ENCODE measurements at regions not wholly inside any gene's neighbourhood (a gene's known extent, or its start where the extent isn't known, plus 50 kb on each side); places are given as distances from the start of the nearest gene placed in this dataset.

GRCh38 chr14:94977016-94977415, 180.3 kb downstream of the DICER1 start:
- no peaks in the 10 kb centered on the region for H3K36me3 ChIP-seq (ENCODE audit: control insufficient read depth, insufficient read depth, low read length)
- TF ChIP-seq POLR2AphosphoS5 (IDR thresholded peaks at IDR 0.05; ENCODE audit: low read depth, low read length) = no peak
- TF ChIP-seq SIN3A (IDR thresholded peaks at IDR 0.05; ENCODE audit: borderline replicate concordance, insufficient read depth, low read depth, low read length) = no peak
- TF ChIP-seq REST (IDR thresholded peaks at IDR 0.05; ENCODE audit: insufficient read depth in 1 of 2, low read depth in 2 of 2, low read length in 1 of 2) = no peak
- TF ChIP-seq CTCF (IDR thresholded peaks at IDR 0.05) = no peak
- TF ChIP-seq TCF7L2 (IDR thresholded peaks at IDR 0.05; ENCODE audit: low read depth, low read length) = no peak
- in situ Hi-C loops (cut with HindIII; ENCODE audit: low pct_unique_long_range_greater_than_20kb, low sequenced_read_pairs) (no loop called here), intact Hi-C loops (cut with micrococcal nuclease; ENCODE audit: unreplicated experiment) (no loop called here)
- no peak overlapping the region for H3K27ac ChIP-seq (ENCODE audit: low read length)
- DNase-seq (ENCODE audit: low read depth, low spot score) = no peak
- no TSS peak for BruUV-seq (replicated peaks)
- ATAC-seq = no peak
- no peak overlapping the region for H3K4me3 ChIP-seq (ENCODE audit: low read depth in 2 of 2, low read length in 2 of 2)
- ChIA-PET CTCF (no interaction called here), POLR2A (interaction anchor here (0.6 kb wide), 1 partner anchor 129 kb away, joined by 3 read pairs; no protein-coding TSS in a partner anchor)
- H3K9me3 ChIP-seq (ENCODE audit: control insufficient read depth, insufficient read depth, low read depth, low read length) = no peaks in the 10 kb centered on the region
- H3K27me3 ChIP-seq (ENCODE audit: control insufficient read depth, insufficient read depth, low read length) = peaks cover 8% of the 10 kb centered on the region
- no peaks in the 10 kb centered on the region for H3K4me1 ChIP-seq (ENCODE audit: control insufficient read depth, insufficient read depth, low read length)

GRCh38 chr14:94975366-94975765, 182.0 kb downstream of the DICER1 start:
- no TSS peak for BruUV-seq (replicated peaks)
- H3K27me3 ChIP-seq (ENCODE audit: control insufficient read depth, insufficient read depth, low read length) = peaks cover 5% of the 10 kb centered on the region
- DNase-seq (ENCODE audit: low read depth, low spot score) (no peak), ATAC-seq (no peak)
- in situ Hi-C loops (cut with HindIII; ENCODE audit: low pct_unique_long_range_greater_than_20kb, low sequenced_read_pairs) = no loop called here
- H3K4me3 ChIP-seq (ENCODE audit: low read depth in 2 of 2, low read length in 2 of 2) = no peak overlapping the region
- no peaks in the 10 kb centered on the region for H3K9me3 ChIP-seq (ENCODE audit: control insufficient read depth, insufficient read depth, low read depth, low read length)
- H3K4me1 ChIP-seq (ENCODE audit: control insufficient read depth, insufficient read depth, low read length) = no peaks in the 10 kb centered on the region
- H3K36me3 ChIP-seq (ENCODE audit: control insufficient read depth, insufficient read depth, low read length) = no peaks in the 10 kb centered on the region
- H3K27ac ChIP-seq (ENCODE audit: low read length) = no peak overlapping the region
- ChIA-PET CTCF (no interaction called here), POLR2A (no interaction called here)
- TF ChIP-seq SIN3A (IDR thresholded peaks at IDR 0.05; ENCODE audit: borderline replicate concordance, insufficient read depth, low read depth, low read length) = no peak
- TF ChIP-seq CTCF (IDR thresholded peaks at IDR 0.05) = no peak
- no peak for TF ChIP-seq POLR2AphosphoS5 (IDR thresholded peaks at IDR 0.05; ENCODE audit: low read depth, low read length)
- no peak for TF ChIP-seq REST (IDR thresholded peaks at IDR 0.05; ENCODE audit: insufficient read depth in 1 of 2, low read depth in 2 of 2, low read length in 1 of 2)
- no peak for TF ChIP-seq TCF7L2 (IDR thresholded peaks at IDR 0.05; ENCODE audit: low read depth, low read length)
- intact Hi-C loops (cut with micrococcal nuclease; ENCODE audit: unreplicated experiment) = no loop called here
